Keratinocyte (primary cell): ENCODE measurements at regions not wholly inside any gene's neighbourhood (a gene's known extent, or its start where the extent isn't known, plus 50 kb on each side); places are given as distances from the start of the nearest gene placed in this dataset.

Experiments used
- DNase-seq: peaks from one replicate; pipeline ENCODE4 v3.0.0-alpha.2; 2011; ENCODE audit warnings: low read depth, missing footprints, low spot score
- FAIRE-seq: peaks from 2 replicates; lab custom pipeline; 2011; peaks lifted over from hg19 to GRCh38; lab: Jason Lieb, UNC
- H2AFZ ChIP-seq: 2 replicates; pipeline ENCODE4 v1.6.0; 2012; ENCODE audit warnings: low read length, control low read depth, inconsistent platforms; ENCODE audit not compliant: control insufficient read depth
- H3K27ac ChIP-seq: 2 replicates; pipeline ENCODE4 v1.5.1; 2011; ENCODE audit warnings: low read length; ENCODE audit not compliant: control insufficient read depth, insufficient read depth
- H3K27me3 ChIP-seq: 3 replicates; pipeline ENCODE4 v1.6.0; 2011; ENCODE audit warnings: low read length; ENCODE audit not compliant: control insufficient read depth, insufficient read depth; ENCODE audit errors: extremely low read depth
- H3K36me3 ChIP-seq, 2 experiments: 2 replicates in 1 of 2; 3 replicates in 1 of 2; pipeline ENCODE4 v1.5.1; 2011; ENCODE audit warnings: low read length in 2 of 2, mild to moderate bottlenecking in 1 of 2; ENCODE audit not compliant: control insufficient read depth in 2 of 2, insufficient read depth in 2 of 2; ENCODE audit errors: extremely low read depth in 1 of 2
- H3K4me1 ChIP-seq: 3 replicates; pipeline ENCODE4 v1.5.1; 2011; ENCODE audit warnings: low read length; ENCODE audit not compliant: control insufficient read depth, insufficient read depth; ENCODE audit errors: extremely low read depth
- H3K4me2 ChIP-seq: 3 replicates; pipeline ENCODE4 v1.6.0; 2011; ENCODE audit warnings: low read depth, low read length; ENCODE audit not compliant: control insufficient read depth, insufficient read depth; ENCODE audit errors: extremely low read depth
- H3K4me3 ChIP-seq, 3 experiments: fragments of 200-600 bp in 1 of 3; sonication (generic) in 1 of 3; 2 replicates in 2 of 3; 3 replicates in 1 of 3; pipeline ENCODE4 v1.5.1; 2011 to 2016; ENCODE audit warnings: low read length in 3 of 3, mild to moderate bottlenecking in 3 of 3, control low read depth in 2 of 3, inconsistent platforms in 1 of 3, low read depth in 1 of 3, mixed read lengths in 1 of 3, mixed run types in 1 of 3, moderate library complexity in 1 of 3; ENCODE audit not compliant: control insufficient read depth in 2 of 3, insufficient read depth in 2 of 3; ENCODE audit errors: extremely low read depth in 1 of 3
- H3K79me2 ChIP-seq: 2 replicates; pipeline ENCODE4 v1.6.0; 2012; ENCODE audit warnings: low read length; ENCODE audit not compliant: control insufficient read depth, insufficient read depth
- H3K9ac ChIP-seq: 3 replicates; pipeline ENCODE4 v1.6.0; 2011; ENCODE audit warnings: low read length; ENCODE audit not compliant: control insufficient read depth, insufficient read depth; ENCODE audit errors: extremely low read depth
- H3K9me1 ChIP-seq: 3 replicates; pipeline ENCODE4 v1.6.0; 2011; ENCODE audit warnings: low read length; ENCODE audit not compliant: control insufficient read depth, insufficient read depth; ENCODE audit errors: extremely low read depth
- H3K9me3 ChIP-seq: 2 replicates; pipeline ENCODE4 v1.5.1; 2012; ENCODE audit warnings: low read depth, low read length; ENCODE audit not compliant: control insufficient read depth
- H4K20me1 ChIP-seq: 3 replicates; pipeline ENCODE4 v1.6.0; 2011; ENCODE audit warnings: low read length; ENCODE audit not compliant: control insufficient read depth, insufficient read depth; ENCODE audit errors: extremely low read depth
- EZH2 ChIP-seq: IDR thresholded peaks from one replicate; pipeline ENCODE4 v1.6.1; 2012; ENCODE audit warnings: inconsistent platforms, mild to moderate bottlenecking, low read length, moderate library complexity
- dilution Hi-C: fragments of 300-500 bp; cut with MboI; formaldehyde crosslinking; loops from one replicate; pipeline ENCODE4 v1.7.0; 2020; ENCODE audit warnings: low sequenced_read_pairs; ENCODE audit not compliant: extremely low pct_ligation_motif_present
- TF ChIP-seq, protein P1 (sequence below), 3 experiments: IDR thresholded peaks in 1 of 3; conservative IDR thresholded peaks in 1 of 3; optimal IDR thresholded peaks in 1 of 3; 2 replicates in 2 of 3; 3 replicates in 1 of 3; pipeline versions ENCODE3 to v1.5.1; 2011; ENCODE audit warnings: low read length in 3 of 3, mild to moderate bottlenecking in 3 of 3, moderate library complexity in 2 of 3, control low read depth in 1 of 3, inconsistent platforms in 1 of 3; ENCODE audit not compliant: insufficient read depth in 2 of 3; ENCODE audit errors: extremely low read depth in 1 of 3

DNA sequence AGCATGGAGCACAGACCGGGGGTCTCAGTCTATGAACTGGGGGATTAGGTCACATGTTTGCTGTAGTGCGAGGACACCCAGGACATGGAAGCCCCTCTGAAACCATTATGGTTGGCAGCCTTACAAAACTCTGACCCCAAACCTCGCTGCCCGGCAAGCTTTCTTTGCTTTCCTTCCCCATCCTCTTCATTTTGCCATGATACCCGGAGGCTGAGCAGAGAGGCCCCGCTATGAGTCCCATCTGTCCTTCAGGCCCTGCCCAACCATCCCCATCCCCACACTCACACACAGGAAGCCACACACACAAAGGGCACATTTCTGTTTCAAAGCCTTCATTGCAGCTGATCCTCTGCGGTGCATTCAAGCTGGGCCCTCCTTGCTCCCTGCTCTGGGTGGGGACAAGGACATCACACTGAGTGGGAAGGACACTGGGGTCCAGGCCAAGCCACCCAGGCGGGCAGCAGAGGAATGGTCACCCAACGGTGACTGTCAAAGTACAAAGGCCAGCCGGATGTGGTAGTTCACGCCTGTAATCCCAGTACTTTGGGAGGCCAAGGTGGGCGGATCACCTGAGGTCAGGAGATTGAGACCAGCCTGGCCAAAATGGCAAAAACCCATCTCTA, 176.5 kb downstream of the CTTN start:
- H3K9ac ChIP-seq, result no peak overlapping the region
- no peak overlapping the region for H3K27ac ChIP-seq
- dilution Hi-C loops, result no loop called here
- FAIRE-seq (no peak), DNase-seq (no peak)
- peaks cover 7% of the 10 kb centered on the region for H3K9me3 ChIP-seq
- H3K36me3 ChIP-seq, result no peaks in the 10 kb centered on the region
- H3K79me2 ChIP-seq, result no peaks in the 10 kb centered on the region
- H3K4me3 ChIP-seq, result no peak overlapping the region
- H3K9me1 ChIP-seq, result no peaks in the 10 kb centered on the region
- TF ChIP-seq, protein P1, sequence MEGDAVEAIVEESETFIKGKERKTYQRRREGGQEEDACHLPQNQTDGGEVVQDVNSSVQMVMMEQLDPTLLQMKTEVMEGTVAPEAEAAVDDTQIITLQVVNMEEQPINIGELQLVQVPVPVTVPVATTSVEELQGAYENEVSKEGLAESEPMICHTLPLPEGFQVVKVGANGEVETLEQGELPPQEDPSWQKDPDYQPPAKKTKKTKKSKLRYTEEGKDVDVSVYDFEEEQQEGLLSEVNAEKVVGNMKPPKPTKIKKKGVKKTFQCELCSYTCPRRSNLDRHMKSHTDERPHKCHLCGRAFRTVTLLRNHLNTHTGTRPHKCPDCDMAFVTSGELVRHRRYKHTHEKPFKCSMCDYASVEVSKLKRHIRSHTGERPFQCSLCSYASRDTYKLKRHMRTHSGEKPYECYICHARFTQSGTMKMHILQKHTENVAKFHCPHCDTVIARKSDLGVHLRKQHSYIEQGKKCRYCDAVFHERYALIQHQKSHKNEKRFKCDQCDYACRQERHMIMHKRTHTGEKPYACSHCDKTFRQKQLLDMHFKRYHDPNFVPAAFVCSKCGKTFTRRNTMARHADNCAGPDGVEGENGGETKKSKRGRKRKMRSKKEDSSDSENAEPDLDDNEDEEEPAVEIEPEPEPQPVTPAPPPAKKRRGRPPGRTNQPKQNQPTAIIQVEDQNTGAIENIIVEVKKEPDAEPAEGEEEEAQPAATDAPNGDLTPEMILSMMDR (optimal IDR thresholded peaks at IDR 0.05 in 1 of 3, IDR thresholded peaks at IDR 0.05 in 1 of 3, conservative IDR thresholded peaks at IDR 0.05 in 1 of 3; ENCODE audit: extremely low read depth in 1 of 3, insufficient read depth in 2 of 3, low read length in 3 of 3), result no peak
- no peak for TF ChIP-seq EZH2
- H4K20me1 ChIP-seq, result no peaks in the 10 kb centered on the region
- no peak overlapping the region for H2AFZ ChIP-seq
- H3K4me2 ChIP-seq, result no peak overlapping the region
- no peaks in the 10 kb centered on the region for H3K27me3 ChIP-seq
- no peaks in the 10 kb centered on the region for H3K4me1 ChIP-seq

DNA sequence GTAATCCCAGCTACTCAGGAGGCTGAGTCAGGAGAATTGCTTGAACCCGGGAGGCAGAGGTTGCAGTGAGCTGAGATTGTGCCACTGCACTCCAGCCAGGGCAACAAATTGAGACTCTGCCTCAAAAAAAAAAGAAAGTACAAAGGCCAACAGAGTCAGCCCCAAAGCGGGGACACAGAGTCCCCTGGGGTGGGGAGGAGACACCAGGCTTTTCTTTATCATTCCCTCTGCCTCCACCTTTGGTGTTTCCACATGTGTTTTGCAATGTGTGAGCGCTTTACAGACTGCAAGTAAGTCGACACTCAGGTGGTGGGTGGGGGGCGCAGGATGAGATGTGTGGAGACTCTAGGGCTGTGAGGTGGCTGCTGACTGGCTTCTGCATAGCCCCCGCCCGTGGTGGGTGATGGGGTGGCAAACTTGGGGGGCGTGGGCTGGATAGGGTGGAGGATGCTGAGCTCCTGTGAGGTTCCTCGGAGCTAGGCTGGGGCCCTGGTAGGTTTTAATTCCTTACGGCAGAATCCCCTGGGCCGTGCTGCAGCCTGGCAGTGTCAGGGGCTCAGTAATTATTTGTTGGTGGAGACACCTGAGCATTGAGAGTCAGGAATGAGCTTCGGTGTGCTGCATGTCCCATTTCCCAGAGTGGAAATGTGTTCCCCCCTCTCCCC, 177.2 kb downstream of the CTTN start:
- Histone ChIP-seq H3K36me3 (no peaks in the 10 kb centered on the region), H3K4me1 (no peaks in the 10 kb centered on the region), H3K79me2 (no peaks in the 10 kb centered on the region), H3K9me1 (no peaks in the 10 kb centered on the region), H3K9me3 (peaks cover 7% of the 10 kb centered on the region), H3K4me2 (no peak overlapping the region), H4K20me1 (no peaks in the 10 kb centered on the region), H3K27me3 (no peaks in the 10 kb centered on the region), H2AFZ (no peak overlapping the region), H3K27ac (no peak overlapping the region), H3K9ac (no peak overlapping the region), H3K4me3 (no peak overlapping the region)
- no peak for FAIRE-seq
- dilution Hi-C loops, result no loop called here
- no peak for DNase-seq
- no peak for TF ChIP-seq EZH2
- TF ChIP-seq, protein P1 (optimal IDR thresholded peaks at IDR 0.05 in 1 of 3, IDR thresholded peaks at IDR 0.05 in 1 of 3, conservative IDR thresholded peaks at IDR 0.05 in 1 of 3; ENCODE audit: extremely low read depth in 1 of 3, insufficient read depth in 2 of 3, low read length in 3 of 3), result no peak
